HepG2 (cell line): ENCODE measurements at regions not wholly inside any gene's neighbourhood (a gene's known extent, or its start where the extent isn't known, plus 50 kb on each side); places are given as distances from the start of the nearest gene placed in this dataset.

ENCODE experiments used
- ATAC-seq: fragments of 200-7000 bp; cut with Tn5 transposase; 3 replicates; pipeline ENCODE4 v1.9.1; 2020; ENCODE audit warnings: mild to moderate bottlenecking, moderate library complexity
- BruUV-seq: library from RNA; stranded (reverse); fragments of 400-500 nt; replicated peaks from 2 replicates; lab custom pipeline; 2021; lab: Mats Ljungman, UMichigan
- CTCF ChIA-PET: fragments of 300-600 bp; formaldehyde crosslinking; extraction: SDS; loops from one replicate; lab custom pipeline; 2021; ENCODE audit warnings: low total read pairs, inconsistent platforms, low intra/inter-chr PET ratio; lab: Yijun Ruan, JAX
- POLR2A ChIA-PET: fragments of 350-600 bp; sonication (Branson Sonifier 250); formaldehyde crosslinking; loops from one replicate; lab custom pipeline; 2020; ENCODE audit warnings: antibody characterized with exemption, inconsistent platforms; lab: Yijun Ruan, JAX
- DNase-seq: peaks from one replicate; pipeline ENCODE4 v3.0.0-alpha.2; 2015; ENCODE audit warnings: low spot score
- FAIRE-seq: peaks from 3 replicates; lab custom pipeline; 2011; peaks lifted over from hg19 to GRCh38; lab: Jason Lieb, UNC
- H2AFZ ChIP-seq: one replicate; pipeline ENCODE4 v1.6.1; 2011; ENCODE audit warnings: low read length, inconsistent platforms
- H3K27ac ChIP-seq: fragments of 300-600 bp; 3 replicates; pipeline ENCODE4 v1.8.0; 2011; ENCODE audit warnings: mixed run types, mild to moderate bottlenecking, mixed read lengths, low read length, inconsistent platforms; ENCODE audit not compliant: insufficient read depth; ENCODE audit errors: extremely low read length
- H3K27me3 ChIP-seq, 2 experiments: fragments of 200-600 bp in 1 of 2; 2 replicates in 1 of 2; 3 replicates in 1 of 2; pipeline versions ENCODE4 v1.6.0 to v1.8.0; 2011; ENCODE audit warnings: low read length in 2 of 2, mild to moderate bottlenecking in 2 of 2, moderate library complexity in 2 of 2, inconsistent platforms in 1 of 2; ENCODE audit not compliant: insufficient read depth in 2 of 2, control insufficient read depth in 1 of 2
- H3K36me3 ChIP-seq, 2 experiments: fragments of 200-600 bp in 1 of 2; replicated peaks in 1 of 2; 2 replicates in 1 of 2; 3 replicates in 1 of 2; pipeline versions ENCODE4 v1.5.1 to v1.8.0; 2011; ENCODE audit warnings: low read length in 2 of 2, inconsistent platforms in 1 of 2; ENCODE audit not compliant: insufficient read depth in 2 of 2, control insufficient read depth in 1 of 2
- H3K4me1 ChIP-seq: 2 replicates; pipeline ENCODE4 v1.5.1; 2012; ENCODE audit warnings: low read length, inconsistent platforms; ENCODE audit not compliant: insufficient read depth
- H3K4me2 ChIP-seq: 2 replicates; pipeline ENCODE4 v1.6.0; 2011; ENCODE audit warnings: low read depth, low read length, inconsistent platforms
- H3K4me3 ChIP-seq, 3 experiments: fragments of 200-600 bp in 1 of 3; sonication (generic), shearing (Covaris generic) in 1 of 3; replicated peaks in 1 of 3; 2 replicates each; pipeline ENCODE4 v1.5.1; 2011 to 2016; ENCODE audit warnings: low read length in 3 of 3, inconsistent platforms in 2 of 3, low read depth in 2 of 3, mild to moderate bottlenecking in 2 of 3, control low read depth in 1 of 3, mixed read lengths in 1 of 3; ENCODE audit not compliant: insufficient read depth in 1 of 3
- H3K79me2 ChIP-seq: one replicate; pipeline ENCODE4 v1.6.1; 2011; ENCODE audit warnings: low read length, inconsistent platforms; ENCODE audit not compliant: insufficient read depth
- H3K9ac ChIP-seq: 2 replicates; pipeline ENCODE4 v1.6.0; 2011; ENCODE audit warnings: mild to moderate bottlenecking, low read depth, low read length, inconsistent platforms; ENCODE audit not compliant: insufficient read depth
- H3K9me3 ChIP-seq: 2 replicates; pipeline ENCODE4 v1.5.1; 2012; ENCODE audit warnings: mild to moderate bottlenecking, low read length
- H4K20me1 ChIP-seq: 2 replicates; pipeline ENCODE4 v1.6.0; 2011; ENCODE audit warnings: inconsistent platforms, mild to moderate bottlenecking, low read length, moderate library complexity; ENCODE audit not compliant: insufficient read depth
- BCLAF1 ChIP-seq: fragments of 450-650 bp; IDR thresholded peaks from 2 replicates; pipeline ENCODE4 v1.6.1; 2017; ENCODE audit warnings: mild to moderate bottlenecking
- FOXC1 ChIP-seq: sonication (generic); formaldehyde crosslinking; IDR thresholded peaks from 2 replicates; pipeline ENCODE4 v1.8.0; 2022; ENCODE audit warnings: mild to moderate bottlenecking, missing genetic modification reagents, borderline replicate concordance
- KAT8 ChIP-seq: IDR thresholded peaks from 2 replicates; pipeline ENCODE4 v1.6.1; 2016; ENCODE audit warnings: missing genetic modification reagents, missing compliant biosample characterization
- KDM2A ChIP-seq: sonication (generic); formaldehyde crosslinking; IDR thresholded peaks from 2 replicates; pipeline ENCODE4 v1.4.0; 2020; ENCODE audit warnings: low read depth, missing genetic modification reagents, borderline replicate concordance
- MIER2 ChIP-seq: IDR thresholded peaks from 2 replicates; pipeline ENCODE4 v1.6.1; 2016; ENCODE audit warnings: missing biosample characterization, missing genetic modification reagents
- PBX3 ChIP-seq: sonication (generic); formaldehyde crosslinking; IDR thresholded peaks from 2 replicates; pipeline ENCODE4 v1.8.1; 2023; ENCODE audit warnings: missing genetic modification reagents, inconsistent platforms, borderline replicate concordance
- POGZ ChIP-seq: sonication (generic); formaldehyde crosslinking; IDR thresholded peaks from 2 replicates; pipeline ENCODE4 v1.4.0; 2020; ENCODE audit warnings: mild to moderate bottlenecking, missing genetic modification reagents
- REPIN1 ChIP-seq: sonication (generic); formaldehyde crosslinking; IDR thresholded peaks from 2 replicates; pipeline ENCODE4 v1.8.0; 2022; ENCODE audit warnings: missing genetic modification reagents, low read depth, mild to moderate bottlenecking, borderline replicate concordance
- RFX5 ChIP-seq: IDR thresholded peaks from 2 replicates; pipeline ENCODE4 v1.6.1; 2011; ENCODE audit warnings: low read depth, low read length, improper control_type of control experiment
- RORA ChIP-seq: sonication (generic); formaldehyde crosslinking; IDR thresholded peaks from 2 replicates; pipeline ENCODE4 v1.5.0; 2020; ENCODE audit warnings: mild to moderate bottlenecking, missing genetic modification reagents, moderate library complexity
- SCMH1 ChIP-seq: sonication (generic); formaldehyde crosslinking; IDR thresholded peaks from 2 replicates; pipeline ENCODE4 v1.9.0; 2021; ENCODE audit warnings: missing genetic modification reagents, mild to moderate bottlenecking, borderline replicate concordance
- SP1 ChIP-seq, 2 experiments: fragments of 450-650 bp in 1 of 2; sonication (generic) in 1 of 2; formaldehyde crosslinking in 1 of 2; IDR thresholded peaks; 2 replicates each; pipeline versions ENCODE4 v1.4.0 to v1.6.1; 2016 to 2020; ENCODE audit warnings: missing genetic modification reagents in 1 of 2
- SP5 ChIP-seq: IDR thresholded peaks from 2 replicates; pipeline ENCODE4 v1.6.1; 2016; ENCODE audit warnings: low read depth, borderline replicate concordance
- WIZ ChIP-seq: sonication (generic); formaldehyde crosslinking; IDR thresholded peaks from 2 replicates; pipeline ENCODE4 v1.5.1; 2020; ENCODE audit warnings: mild to moderate bottlenecking, missing genetic modification reagents
- YEATS4 ChIP-seq: sonication (generic); formaldehyde crosslinking; IDR thresholded peaks from 2 replicates; pipeline ENCODE4 v1.4.0; 2020; ENCODE audit warnings: missing genetic modification reagents, borderline replicate concordance
- ZC3H13 ChIP-seq: sonication (generic); formaldehyde crosslinking; IDR thresholded peaks from 2 replicates; pipeline ENCODE4 v1.8.1; 2023; ENCODE audit warnings: mild to moderate bottlenecking, missing genetic modification reagents, moderate library complexity
- ZNF124 ChIP-seq: sonication (generic); formaldehyde crosslinking; IDR thresholded peaks from 2 replicates; pipeline ENCODE4 v1.4.0; 2020; ENCODE audit warnings: missing genetic modification reagents
- ZNF362 ChIP-seq: sonication (generic); formaldehyde crosslinking; IDR thresholded peaks from 2 replicates; pipeline ENCODE4 v1.4.0; 2020; ENCODE audit warnings: missing genetic modification reagents, mild to moderate bottlenecking, borderline replicate concordance
- ZNF597 ChIP-seq: sonication (generic); formaldehyde crosslinking; IDR thresholded peaks from 2 replicates; pipeline ENCODE4 v1.5.0; 2020; ENCODE audit warnings: missing genetic modification reagents
- WGBS: methylation state at CpG from one replicate; pipeline ENCODE4 v1.1.6; 2017; ENCODE audit warnings: low lambda C conversion rate; 5-methylcytosine and 5-hydroxymethylcytosine counted together
- in situ Hi-C: cut with HindIII; loops from 2 replicates; pipeline ENCODE4 v1.10.0; 2017; ENCODE audit warnings: low pct_unique_long_range_greater_than_20kb; ENCODE audit not compliant: extremely low pct_ligation_motif_present
- intact Hi-C: fragments of 100-400 bp; cut with micrococcal nuclease; formaldehyde crosslinking; loops from one replicate; pipeline ENCODE4 v1.10.0; 2022; ENCODE audit not compliant: unreplicated experiment

GRCh38 chr12:92418381-92418780, 272.7 kb upstream of the BTG1 start:
- Histone ChIP-seq H3K9ac (no peak overlapping the region), H4K20me1 (no peaks in the 10 kb centered on the region; the same call in 1 of the 2 replicates), H3K36me3 (no peaks in the 10 kb centered on the region), H2AFZ (no peak overlapping the region), H3K27me3 (no peaks in the 10 kb centered on the region; a peak in 1 of 5 replicates), H3K27ac (no peak overlapping the region), H3K4me2 (no peak overlapping the region), H3K4me1 (no peaks in the 10 kb centered on the region), H3K9me3 (no peaks in the 10 kb centered on the region), H3K79me2 (no peaks in the 10 kb centered on the region), H3K4me3 (no peak overlapping the region)
- FAIRE-seq (no peak), ATAC-seq (no peak), DNase-seq (no peak)
- intact Hi-C loops = no loop called here
- BruUV-seq = no TSS peak
- 0% methylated on average over 2 of the region's 2 CpGs for WGBS
- in situ Hi-C loops = loop anchor here (25.0 kb wide), 1 partner anchor 1031 kb away; no protein-coding TSS in a partner anchor
- ChIA-PET POLR2A (no interaction called here), CTCF (no interaction called here)
- TF ChIP-seq ZNF362 (CRISPR knock-in tag) (no peak), REPIN1 (CRISPR knock-in tag) (no peak), PBX3 (CRISPR knock-in tag) (no peak), KDM2A (CRISPR knock-in tag) (no peak), ZNF124 (CRISPR knock-in tag) (no peak), ZC3H13 (CRISPR knock-in tag) (no peak), YEATS4 (CRISPR knock-in tag) (no peak), KAT8 (CRISPR knock-in tag) (no peak), SP5 (CRISPR knock-in tag) (no peak), MIER2 (no peak), SCMH1 (CRISPR knock-in tag) (no peak), RORA (CRISPR knock-in tag) (no peak), BCLAF1 (no peak), SP1 (IDR thresholded peaks at IDR 0.05) (no peak), SP1 (CRISPR knock-in tag; IDR thresholded peaks at IDR 0.05) (no peak), POGZ (CRISPR knock-in tag) (no peak), ZNF597 (CRISPR knock-in tag) (no peak), RFX5 (no peak), WIZ (no peak), FOXC1 (CRISPR knock-in tag) (no peak)
